ENCODE measurements at regions not wholly inside any gene's neighbourhood (a gene's known extent, or its start where the extent isn't known, plus 50 kb on each side); places are given as distances from the start of the nearest gene placed in this dataset.

DNA sequence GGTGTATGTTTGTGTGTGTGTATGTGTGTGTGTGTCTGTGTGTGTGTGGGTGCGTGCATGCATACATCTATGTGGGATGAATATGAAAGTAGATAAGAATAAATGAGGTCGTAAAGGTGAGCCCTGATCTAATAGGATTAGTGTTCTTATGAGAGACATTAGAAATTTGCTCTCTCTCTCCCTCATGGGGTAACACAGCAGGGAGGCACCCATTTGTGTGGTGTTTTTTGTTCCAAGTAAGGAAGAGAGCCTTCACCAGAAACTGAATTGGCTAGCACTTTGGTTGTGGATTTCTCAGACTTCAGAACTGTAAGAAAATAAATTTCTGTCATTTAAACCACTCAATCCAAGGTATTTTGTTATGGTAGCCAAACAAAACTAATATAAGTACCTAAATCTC is 353.7 kb upstream of the CHRM2 start:
- no peaks in the 10 kb centered on the region for H3K4me1 ChIP-seq
- no peaks in the 10 kb centered on the region for H3K36me3 ChIP-seq
- no peak overlapping the region for H3K27ac ChIP-seq
- no peak overlapping the region for H3K4me3 ChIP-seq
- peaks cover 0 to 24% of the 10 kb centered on the region in 2 donors for H3K9me3 ChIP-seq
- no peak for ATAC-seq
- TF ChIP-seq, protein P1, sequence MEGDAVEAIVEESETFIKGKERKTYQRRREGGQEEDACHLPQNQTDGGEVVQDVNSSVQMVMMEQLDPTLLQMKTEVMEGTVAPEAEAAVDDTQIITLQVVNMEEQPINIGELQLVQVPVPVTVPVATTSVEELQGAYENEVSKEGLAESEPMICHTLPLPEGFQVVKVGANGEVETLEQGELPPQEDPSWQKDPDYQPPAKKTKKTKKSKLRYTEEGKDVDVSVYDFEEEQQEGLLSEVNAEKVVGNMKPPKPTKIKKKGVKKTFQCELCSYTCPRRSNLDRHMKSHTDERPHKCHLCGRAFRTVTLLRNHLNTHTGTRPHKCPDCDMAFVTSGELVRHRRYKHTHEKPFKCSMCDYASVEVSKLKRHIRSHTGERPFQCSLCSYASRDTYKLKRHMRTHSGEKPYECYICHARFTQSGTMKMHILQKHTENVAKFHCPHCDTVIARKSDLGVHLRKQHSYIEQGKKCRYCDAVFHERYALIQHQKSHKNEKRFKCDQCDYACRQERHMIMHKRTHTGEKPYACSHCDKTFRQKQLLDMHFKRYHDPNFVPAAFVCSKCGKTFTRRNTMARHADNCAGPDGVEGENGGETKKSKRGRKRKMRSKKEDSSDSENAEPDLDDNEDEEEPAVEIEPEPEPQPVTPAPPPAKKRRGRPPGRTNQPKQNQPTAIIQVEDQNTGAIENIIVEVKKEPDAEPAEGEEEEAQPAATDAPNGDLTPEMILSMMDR (IDR thresholded peaks at IDR 0.05) = no peak
- intact Hi-C loops (cut with DNase I) = no loop called here
- no peaks in the 10 kb centered on the region for H3K27me3 ChIP-seq
- no peak for DNase-seq

DNA sequence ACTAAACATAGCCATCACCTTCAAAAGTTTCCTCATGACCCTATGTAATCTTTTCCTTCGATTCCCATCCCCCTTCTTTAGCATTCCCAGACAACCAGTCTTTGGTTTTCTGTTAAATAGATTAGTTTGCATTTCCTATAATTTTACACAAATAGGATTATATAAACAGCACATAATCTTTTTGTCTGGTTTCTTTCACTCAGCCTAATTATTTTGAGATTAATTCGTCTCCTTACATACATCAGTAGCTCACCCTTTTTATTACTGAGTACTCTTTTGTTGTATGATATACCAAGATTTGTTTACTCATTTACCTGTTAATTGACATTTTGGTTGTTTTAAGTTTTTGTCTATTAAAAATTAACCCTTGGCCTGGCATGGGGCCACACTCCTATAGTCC is 354.7 kb upstream of the CHRM2 start:
- Histone ChIP-seq H3K9me3 (peaks cover 0 to 31% of the 10 kb centered on the region in 2 donors), H3K36me3 (no peaks in the 10 kb centered on the region), H3K27me3 (no peaks in the 10 kb centered on the region), H3K4me1 (no peaks in the 10 kb centered on the region), H3K4me3 (no peak overlapping the region), H3K27ac (no peak overlapping the region)
- TF ChIP-seq, protein P1 (IDR thresholded peaks at IDR 0.05) = no peak
- DNase-seq (no peak), ATAC-seq (no peak)
- intact Hi-C loops (cut with DNase I) = no loop called here

DNA sequence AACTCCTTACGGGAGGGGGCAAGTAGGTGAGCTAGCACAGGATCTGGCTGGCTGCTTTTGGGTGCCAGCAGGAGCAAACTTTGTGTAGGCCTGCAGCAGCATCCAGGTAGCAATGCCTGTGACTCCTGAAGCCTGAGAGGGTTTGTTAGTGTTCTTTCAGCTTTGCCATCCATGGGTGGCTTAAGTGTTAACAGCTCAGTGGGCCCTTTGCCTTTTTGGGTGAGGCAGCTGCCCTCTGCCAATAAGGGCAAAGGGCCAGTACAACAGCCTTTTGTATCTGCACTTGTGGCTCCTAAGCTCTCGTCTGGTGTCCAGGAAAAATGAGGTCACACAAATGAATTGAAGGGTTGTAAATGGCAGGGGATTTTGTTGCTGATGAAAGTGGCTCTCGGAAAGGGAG is 359.0 kb upstream of the CHRM2 start:
- ATAC-seq (no peak), DNase-seq (no peak)
- Histone ChIP-seq H3K27me3 (no peaks in the 10 kb centered on the region), H3K4me3 (no peak overlapping the region), H3K27ac (no peak overlapping the region), H3K36me3 (no peaks in the 10 kb centered on the region), H3K9me3 (peaks cover 0 to 36% of the 10 kb centered on the region in 2 donors), H3K4me1 (no peaks in the 10 kb centered on the region)
- TF ChIP-seq, protein P1 (IDR thresholded peaks at IDR 0.05) = no peak
- intact Hi-C loops (cut with DNase I) = no loop called here

DNA sequence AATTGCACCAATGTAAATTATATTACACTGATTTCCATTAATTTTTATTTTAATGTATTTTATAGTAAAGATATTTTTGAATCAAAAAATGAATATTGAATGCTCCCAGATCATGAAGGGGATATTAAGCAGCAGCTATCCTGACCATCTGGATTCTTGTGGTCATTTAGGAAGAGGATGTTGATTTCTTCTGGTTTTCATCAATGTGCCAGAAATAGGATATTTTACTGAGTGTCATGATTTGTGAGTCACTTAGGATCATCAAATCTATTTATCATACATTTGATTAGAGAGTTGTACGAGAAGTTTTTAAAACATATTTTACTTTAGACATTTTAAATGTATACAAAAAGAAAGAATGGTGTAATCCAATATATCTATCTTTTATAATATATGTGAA is 366.3 kb upstream of the CHRM2 start:
- Histone ChIP-seq H3K4me3 (no peak overlapping the region), H3K27ac (no peak overlapping the region), H3K27me3 (no peaks in the 10 kb centered on the region), H3K36me3 (no peaks in the 10 kb centered on the region), H3K4me1 (no peaks in the 10 kb centered on the region), H3K9me3 (peaks cover 0 to 4% of the 10 kb centered on the region in 2 donors)
- TF ChIP-seq, protein P1 (IDR thresholded peaks at IDR 0.05) = no peak
- ATAC-seq = no peak
- no peak for DNase-seq
- intact Hi-C loops (cut with DNase I) = no loop called here

DNA sequence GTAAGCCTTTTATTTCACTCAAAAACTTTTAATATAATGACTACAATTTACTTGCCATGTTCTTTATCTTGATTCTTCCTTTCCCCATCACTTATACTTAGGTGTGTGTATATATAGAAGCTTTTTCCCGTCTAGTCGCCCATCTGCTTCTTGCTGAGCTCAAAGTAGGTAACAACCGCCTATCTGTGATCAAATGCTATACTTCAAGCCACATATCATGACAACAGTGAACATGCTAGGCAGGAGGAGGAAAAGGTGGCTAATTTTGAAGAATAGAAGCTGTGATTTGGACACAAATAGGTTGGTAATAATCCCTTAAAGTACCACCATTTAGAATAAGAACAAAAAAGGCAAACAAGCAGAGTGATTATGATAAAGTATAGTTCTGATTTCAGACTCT is 367.3 kb upstream of the CHRM2 start:
- TF ChIP-seq, protein P1 (IDR thresholded peaks at IDR 0.05) = no peak
- intact Hi-C loops (cut with DNase I) = no loop called here
- no peak for ATAC-seq
- Histone ChIP-seq H3K4me3 (no peak overlapping the region), H3K9me3 (no peaks in the 10 kb centered on the region), H3K36me3 (no peaks in the 10 kb centered on the region), H3K27ac (no peak overlapping the region), H3K4me1 (no peaks in the 10 kb centered on the region), H3K27me3 (no peaks in the 10 kb centered on the region)
- DNase-seq = no peak

Data from left lung (tissue), 4 donors.